HAP-1 (cell line): ENCODE measurements at regions not wholly inside any gene's neighbourhood (a gene's known extent, or its start where the extent isn't known, plus 50 kb on each side); places are given as distances from the start of the nearest gene placed in this dataset.
"Not testable (repeated sequence)": the region's sequence is repeated elsewhere in the genome, so short reads cannot be mapped to it uniquely, and the experiment has no call there.

Experiments
- DNase-seq, 2 experiments: peaks; one replicate each; pipeline ENCODE4 v3.0.0-alpha.2; 2016 to 2020; ENCODE audit warnings: low spot score in 2 of 2
- H3K27me3 ChIP-seq: fragments of 250-450 bp; sonication (Bioruptor Pico); 2 replicates; pipeline ENCODE4 v1.5.1; 2020; ENCODE audit warnings: low read depth, mild to moderate bottlenecking, moderate library complexity
- H3K36me3 ChIP-seq: fragments of 250-450 bp; sonication (Bioruptor Pico); replicated peaks from 2 replicates; pipeline ENCODE4 v1.5.1; 2020; ENCODE audit warnings: mild to moderate bottlenecking
- H3K4me1 ChIP-seq: fragments of 250-450 bp; sonication (Bioruptor Pico); 2 replicates; pipeline ENCODE4 v1.5.1; 2020; ENCODE audit warnings: mild to moderate bottlenecking
- H3K4me3 ChIP-seq: fragments of 250-450 bp; sonication (Bioruptor Pico); 2 replicates; pipeline ENCODE4 v1.5.1; 2020; ENCODE audit warnings: mild to moderate bottlenecking, moderate library complexity
- H3K9me3 ChIP-seq: fragments of 250-450 bp; sonication (Bioruptor Pico); 2 replicates; pipeline ENCODE4 v1.5.1; 2020; ENCODE audit warnings: mild to moderate bottlenecking, moderate library complexity
- in situ Hi-C: fragments of 300-500 bp; cut with MboI; formaldehyde crosslinking; loops from 3 replicates; pipeline ENCODE4 v1.14.3; 2020; ENCODE audit warnings: low sequenced_read_pairs, inconsistent platforms, mixed read lengths

GRCh38 chr6:9334979-9335378 is 899.6 kb upstream of the SLC35B3 start:
- no peaks in the 10 kb centered on the region for H3K36me3 ChIP-seq

GRCh38 chr6:9332241-9332780 is 897.0 kb upstream of the SLC35B3 start:
- no peaks in the 10 kb centered on the region for H3K27me3 ChIP-seq
- H3K36me3 ChIP-seq: no peaks in the 10 kb centered on the region
- in situ Hi-C loops: no loop called here
- H3K4me3 ChIP-seq: no peak overlapping the region
- DNase-seq: no peak
- no peaks in the 10 kb centered on the region for H3K9me3 ChIP-seq
- H3K4me1 ChIP-seq: no peaks in the 10 kb centered on the region

More at GRCh38 chr6:9334979-9335378, 899.6 kb upstream of the SLC35B3 start:
- Histone ChIP-seq H3K27me3 (no peaks in the 10 kb centered on the region), H3K9me3 (no peaks in the 10 kb centered on the region), H3K4me3 (no peak overlapping the region), H3K4me1 (no peaks in the 10 kb centered on the region)
- no peak for DNase-seq
- in situ Hi-C loops: no loop called here

- Histone ChIP-seq H3K27me3 (no peaks in the 10 kb centered on the region), H3K36me3 (no peaks in the 10 kb centered on the region), H3K9me3 (no peaks in the 10 kb centered on the region), H3K4me1 (no peaks in the 10 kb centered on the region), H3K4me3 (no peak overlapping the region)
- DNase-seq: no peak
- in situ Hi-C loops: no loop called here
Measured at GRCh38 chr6:9316831-9317230, 881.5 kb upstream of the SLC35B3 start.

GRCh38 chr6:9315966-9316650 is 880.8 kb upstream of the SLC35B3 start:
- DNase-seq: no peak
- H3K27me3 ChIP-seq: no peaks in the 10 kb centered on the region
- in situ Hi-C loops: no loop called here

GRCh38 chr6:9308284-9308683 is 872.9 kb upstream of the SLC35B3 start:
- H3K9me3 ChIP-seq: no peaks in the 10 kb centered on the region
- in situ Hi-C loops: no loop called here
- H3K4me1 ChIP-seq: no peaks in the 10 kb centered on the region
- no peak overlapping the region for H3K4me3 ChIP-seq
- H3K27me3 ChIP-seq: no peaks in the 10 kb centered on the region
- no peak for DNase-seq
- H3K36me3 ChIP-seq: no peaks in the 10 kb centered on the region

More at GRCh38 chr6:9315966-9316650, 880.8 kb upstream of the SLC35B3 start:
- H3K4me1 ChIP-seq: no peaks in the 10 kb centered on the region
- H3K36me3 ChIP-seq: no peaks in the 10 kb centered on the region
- H3K4me3 ChIP-seq: no peak overlapping the region
- no peaks in the 10 kb centered on the region for H3K9me3 ChIP-seq

GRCh38 chr6:9307786-9308185 is 872.4 kb upstream of the SLC35B3 start:
- H3K4me3 ChIP-seq: no peak overlapping the region
- H3K36me3 ChIP-seq: no peaks in the 10 kb centered on the region
- no peaks in the 10 kb centered on the region for H3K4me1 ChIP-seq
- in situ Hi-C loops: no loop called here
- H3K9me3 ChIP-seq: no peaks in the 10 kb centered on the region
- H3K27me3 ChIP-seq: no peaks in the 10 kb centered on the region
- no peak for DNase-seq

GRCh38 chr6:9307187-9307586 is 871.8 kb upstream of the SLC35B3 start:
- Histone ChIP-seq H3K36me3 (no peaks in the 10 kb centered on the region), H3K9me3 (no peaks in the 10 kb centered on the region), H3K4me1 (no peaks in the 10 kb centered on the region), H3K27me3 (no peaks in the 10 kb centered on the region), H3K4me3 (no peak overlapping the region)
- in situ Hi-C loops: no loop called here
- DNase-seq: no peak

- no peaks in the 10 kb centered on the region for H3K9me3 ChIP-seq
- in situ Hi-C loops: no loop called here
- no peak overlapping the region for H3K4me3 ChIP-seq
- H3K4me1 ChIP-seq: no peaks in the 10 kb centered on the region
- no peaks in the 10 kb centered on the region for H3K36me3 ChIP-seq
- no peak for DNase-seq
- H3K27me3 ChIP-seq: no peaks in the 10 kb centered on the region
Measured at GRCh38 chr6:9295644-9296043, 860.3 kb upstream of the SLC35B3 start.

GRCh38 chr6:9292975-9293374 is 857.6 kb upstream of the SLC35B3 start:
- no peak for DNase-seq
- H3K36me3 ChIP-seq: no peaks in the 10 kb centered on the region
- no peak overlapping the region for H3K4me3 ChIP-seq
- in situ Hi-C loops: no loop called here
- H3K27me3 ChIP-seq: no peaks in the 10 kb centered on the region
- H3K4me1 ChIP-seq: no peaks in the 10 kb centered on the region
- no peaks in the 10 kb centered on the region for H3K9me3 ChIP-seq

GRCh38 chr6:9290342-9290741 is 855.0 kb upstream of the SLC35B3 start:
- H3K4me3 ChIP-seq, H3K9me3 ChIP-seq, H3K27me3 ChIP-seq, H3K4me1 ChIP-seq, H3K36me3 ChIP-seq, DNase-seq, in situ Hi-C loops: not testable (repeated sequence)

- H3K4me3 ChIP-seq: no peak overlapping the region
- H3K4me1 ChIP-seq: no peaks in the 10 kb centered on the region
- no peaks in the 10 kb centered on the region for H3K9me3 ChIP-seq
- H3K36me3 ChIP-seq: no peaks in the 10 kb centered on the region
- no peak for DNase-seq
- H3K27me3 ChIP-seq: no peaks in the 10 kb centered on the region
- in situ Hi-C loops: no loop called here
Measured at GRCh38 chr6:9272671-9273070, 837.3 kb upstream of the SLC35B3 start.

GRCh38 chr6:9266741-9267140 is 831.4 kb upstream of the SLC35B3 start:
- Histone ChIP-seq H3K36me3 (no peaks in the 10 kb centered on the region), H3K9me3 (no peaks in the 10 kb centered on the region; the same call in 1 of the 2 replicates), H3K4me1 (no peaks in the 10 kb centered on the region), H3K27me3 (no peaks in the 10 kb centered on the region), H3K4me3 (no peak overlapping the region)
- DNase-seq: no peak
- in situ Hi-C loops: no loop called here

GRCh38 chr6:9257215-9257614 is 821.9 kb upstream of the SLC35B3 start:
- H3K4me3 ChIP-seq: no peak overlapping the region
- H3K36me3 ChIP-seq: no peaks in the 10 kb centered on the region
- in situ Hi-C loops: no loop called here
- no peak for DNase-seq
- no peaks in the 10 kb centered on the region; the same call in 1 of the 2 replicates for H3K9me3 ChIP-seq
- H3K4me1 ChIP-seq: no peaks in the 10 kb centered on the region
- H3K27me3 ChIP-seq: no peaks in the 10 kb centered on the region

GRCh38 chr6:9254251-9254650 is 818.9 kb upstream of the SLC35B3 start:
- H3K36me3 ChIP-seq: no peaks in the 10 kb centered on the region
- in situ Hi-C loops: no loop called here

GRCh38 chr6:9252799-9253198 is 817.5 kb upstream of the SLC35B3 start:
- no peak overlapping the region for H3K4me3 ChIP-seq
- no peaks in the 10 kb centered on the region for H3K4me1 ChIP-seq

More at GRCh38 chr6:9254251-9254650, 818.9 kb upstream of the SLC35B3 start:
- no peaks in the 10 kb centered on the region for H3K27me3 ChIP-seq
- DNase-seq: no peak
- H3K9me3 ChIP-seq: no peaks in the 10 kb centered on the region
- H3K4me1 ChIP-seq: no peaks in the 10 kb centered on the region
- no peak overlapping the region for H3K4me3 ChIP-seq

More at GRCh38 chr6:9252799-9253198, 817.5 kb upstream of the SLC35B3 start:
- no peaks in the 10 kb centered on the region for H3K36me3 ChIP-seq
- DNase-seq: no peak
- in situ Hi-C loops: no loop called here
- no peaks in the 10 kb centered on the region for H3K9me3 ChIP-seq
- H3K27me3 ChIP-seq: no peaks in the 10 kb centered on the region
